H1 (cell line): ENCODE measurements at regions not wholly inside any gene's neighbourhood (a gene's known extent, or its start where the extent isn't known, plus 50 kb on each side); places are given as distances from the start of the nearest gene placed in this dataset.

Experiments used
- CTCF ChIA-PET: fragments of 300-600 bp; sonication (Branson Sonifier 250); formaldehyde crosslinking; loops from one replicate; lab custom pipeline; 2021; ENCODE audit not compliant: partially characterized antibody; lab: Charles Lee
- POLR2A ChIA-PET: fragments of 300-600 bp; sonication (Branson Sonifier 250); formaldehyde crosslinking; loops from one replicate; lab custom pipeline; 2021; ENCODE audit warnings: inconsistent platforms; ENCODE audit not compliant: partially characterized antibody; lab: Charles Lee
- DNase-seq, 2 experiments: peaks; one replicate each; pipeline versions ENCODE4 v3.0.0 to v3.0.0-alpha.2; 2010 to 2022; ENCODE audit warnings: low spot score in 2 of 2, low read depth in 1 of 2, mixed read lengths in 1 of 2
- FAIRE-seq: peaks from 2 replicates; lab custom pipeline; 2011; peaks lifted over from hg19 to GRCh38; lab: Jason Lieb, UNC
- H2AFZ ChIP-seq: 2 replicates; pipeline ENCODE4 v1.8.1; 2012; ENCODE audit warnings: low read length, inconsistent platforms
- H2AK5ac ChIP-seq: 2 replicates; pipeline ENCODE4 v1.6.1; 2013; ENCODE audit warnings: low read depth, low read length
- H2BK120ac ChIP-seq: replicated peaks from 2 replicates; pipeline ENCODE3; 2013; ENCODE audit warnings: low read depth, low read length, inconsistent platforms
- H2BK12ac ChIP-seq: 2 replicates; pipeline ENCODE4 v1.6.1; 2013; ENCODE audit warnings: low read depth, low read length
- H2BK15ac ChIP-seq: 2 replicates; pipeline ENCODE4 v1.6.1; 2013; ENCODE audit warnings: low read length
- H2BK20ac ChIP-seq: 2 replicates; pipeline ENCODE4 v1.6.1; 2013; ENCODE audit warnings: low read length
- H2BK5ac ChIP-seq: 2 replicates; pipeline ENCODE4 v1.6.1; 2013; ENCODE audit warnings: low read depth, low read length
- H3K14ac ChIP-seq: 2 replicates; pipeline ENCODE4 v1.6.1; 2013; ENCODE audit warnings: inconsistent platforms; ENCODE audit not compliant: insufficient read length
- H3K18ac ChIP-seq: 2 replicates; pipeline ENCODE4 v1.6.1; 2013; ENCODE audit warnings: low read length; ENCODE audit errors: extremely low read depth
- H3K23ac ChIP-seq: 2 replicates; pipeline ENCODE4 v1.6.1; 2013; ENCODE audit warnings: inconsistent platforms; ENCODE audit not compliant: insufficient read length
- H3K23me2 ChIP-seq: 2 replicates; pipeline ENCODE4 v1.6.1; 2013; ENCODE audit warnings: low read depth, low read length
- H3K27ac ChIP-seq: 2 replicates; pipeline ENCODE4 v1.6.1; 2011; ENCODE audit warnings: low read depth, low read length, inconsistent platforms
- H3K27me3 ChIP-seq, 4 experiments: replicated peaks in 1 of 4; 1 replicate in 1 of 4; 2 replicates in 3 of 4; pipeline versions ENCODE4 v1.6.1 to v1.8.1; 2011 to 2013; ENCODE audit warnings: low read length in 3 of 4, mild to moderate bottlenecking in 3 of 4, inconsistent platforms in 2 of 4, mixed read lengths in 2 of 4, moderate library complexity in 1 of 4; ENCODE audit not compliant: control insufficient read depth in 3 of 4, insufficient read depth in 3 of 4; ENCODE audit errors: extremely low read depth in 1 of 4
- H3K36me3 ChIP-seq, 4 experiments: 2 replicates each; pipeline versions ENCODE4 v1.6.1 to v1.8.1; 2011 to 2013; ENCODE audit warnings: mild to moderate bottlenecking in 4 of 4, low read length in 3 of 4, moderate library complexity in 2 of 4, control low read depth in 1 of 4, inconsistent platforms in 1 of 4; ENCODE audit not compliant: insufficient read depth in 4 of 4, control insufficient read depth in 2 of 4
- H3K4ac ChIP-seq: replicated peaks from 2 replicates; pipeline ENCODE3; 2013; ENCODE audit warnings: low read length, low read depth, mixed read lengths, inconsistent platforms; ENCODE audit not compliant: insufficient read length
- H3K4me1 ChIP-seq, 4 experiments: replicated peaks in 1 of 4; 1 replicate in 1 of 4; 2 replicates in 3 of 4; pipeline versions ENCODE4 v1.6.1 to v1.8.1; 2011 to 2013; ENCODE audit warnings: low read length in 3 of 4, inconsistent platforms in 2 of 4, mixed read lengths in 1 of 4; ENCODE audit not compliant: insufficient read depth in 4 of 4, control insufficient read depth in 3 of 4
- H3K4me2 ChIP-seq, 2 experiments: 2 replicates each; pipeline versions ENCODE4 v1.6.1 to v1.8.1; 2011 to 2013; ENCODE audit warnings: low read depth in 2 of 2, low read length in 2 of 2, control low read depth in 1 of 2, inconsistent platforms in 1 of 2, mild to moderate bottlenecking in 1 of 2; ENCODE audit not compliant: insufficient read depth in 1 of 2
- H3K4me3 ChIP-seq, 4 experiments: fragments of 200-600, 300-600 bp in 1 of 4; sonication (generic), shearing (Covaris generic), sonication (Bioruptor Twin) in 1 of 4; 2 replicates each; pipeline versions ENCODE4 v1.5.1 to v1.8.1; 2011 to 2016; ENCODE audit warnings: low read length in 4 of 4, low read depth in 3 of 4, control low read depth in 2 of 4, inconsistent platforms in 2 of 4, mild to moderate bottlenecking in 2 of 4, mixed read lengths in 1 of 4, moderate library complexity in 1 of 4; ENCODE audit not compliant: insufficient read depth in 2 of 4; ENCODE audit errors: extremely low read depth in 1 of 4
- H3K56ac ChIP-seq: replicated peaks from 2 replicates; pipeline ENCODE3; 2013; ENCODE audit warnings: low read depth, mild to moderate bottlenecking, mixed read lengths, low read length, inconsistent platforms; ENCODE audit not compliant: insufficient read length
- H3K79me1 ChIP-seq: 2 replicates; pipeline ENCODE4 v1.6.1; 2013; ENCODE audit warnings: low read depth, low read length, control low read depth
- H3K79me2 ChIP-seq, 2 experiments: 2 replicates each; pipeline versions ENCODE4 v1.6.1 to v1.8.1; 2012 to 2013; ENCODE audit warnings: low read length in 2 of 2, mild to moderate bottlenecking in 2 of 2, inconsistent platforms in 1 of 2; ENCODE audit not compliant: insufficient read depth in 2 of 2, control insufficient read depth in 1 of 2
- H3K9ac ChIP-seq, 4 experiments: replicated peaks in 1 of 4; 1 replicate in 1 of 4; 2 replicates in 3 of 4; pipeline versions ENCODE4 v1.6.1 to v1.8.1; 2011 to 2013; ENCODE audit warnings: low read depth in 3 of 4, low read length in 3 of 4, control low read depth in 2 of 4, mild to moderate bottlenecking in 2 of 4, moderate library complexity in 2 of 4, inconsistent platforms in 1 of 4; ENCODE audit errors: extremely low read depth in 1 of 4
- H3K9me3 ChIP-seq, 2 experiments: 2 replicates each; pipeline versions ENCODE4 v1.6.1 to v1.8.1; 2012 to 2013; ENCODE audit warnings: mild to moderate bottlenecking in 2 of 2, moderate library complexity in 2 of 2, control low read depth in 1 of 2, inconsistent platforms in 1 of 2, low read depth in 1 of 2, low read length in 1 of 2, mixed read lengths in 1 of 2; ENCODE audit not compliant: insufficient read depth in 2 of 2
- H4K20me1 ChIP-seq, 2 experiments: replicated peaks in 1 of 2; 2 replicates each; pipeline versions ENCODE3 to v1.8.1; 2011 to 2013; ENCODE audit warnings: inconsistent platforms in 2 of 2, low read length in 2 of 2, mild to moderate bottlenecking in 1 of 2; ENCODE audit not compliant: insufficient read depth in 2 of 2, control insufficient read depth in 1 of 2
- H4K5ac ChIP-seq: 2 replicates; pipeline ENCODE4 v1.6.1; 2013; ENCODE audit warnings: low read length, low read depth, mixed read lengths, inconsistent platforms; ENCODE audit not compliant: insufficient read length
- H4K8ac ChIP-seq: 2 replicates; pipeline ENCODE4 v1.8.0; 2013; ENCODE audit warnings: mild to moderate bottlenecking, moderate library complexity, low read length, inconsistent platforms; ENCODE audit not compliant: insufficient read depth; ENCODE audit errors: extremely low read depth
- H4K91ac ChIP-seq: replicated peaks from 2 replicates; pipeline ENCODE3; 2013; ENCODE audit warnings: low read length, mixed read lengths, inconsistent platforms; ENCODE audit not compliant: insufficient read length
- CHD1 ChIP-seq: IDR thresholded peaks from 2 replicates; pipeline ENCODE4 v1.6.1; 2012; ENCODE audit warnings: low read depth, low read length, improper control_type of control experiment
- EZH2 ChIP-seq: fragments of 200-600 bp; sonication (generic); IDR thresholded peaks from 2 replicates; pipeline ENCODE4 v1.7.1; 2012; ENCODE audit warnings: low read depth, mild to moderate bottlenecking, moderate library complexity, low read length, inconsistent platforms; ENCODE audit not compliant: severe bottlenecking
- GTF2F1 ChIP-seq: IDR thresholded peaks from 2 replicates; pipeline ENCODE4 v1.6.1; 2012; ENCODE audit warnings: low read depth, low read length, improper control_type of control experiment, borderline replicate concordance
- JUN ChIP-seq: IDR thresholded peaks from 2 replicates; pipeline ENCODE4 v1.6.1; 2011; ENCODE audit warnings: low read depth, mild to moderate bottlenecking, improper control_type of control experiment, low read length
- MAFK ChIP-seq: IDR thresholded peaks from 2 replicates; pipeline ENCODE4 v1.6.1; 2012; ENCODE audit warnings: low read depth, mild to moderate bottlenecking, improper control_type of control experiment, low read length
- SAP30 ChIP-seq: fragments of 300-600 bp; sonication (generic); IDR thresholded peaks from 2 replicates; pipeline ENCODE4 v1.7.1; 2012; ENCODE audit warnings: low read length, moderate library complexity, mild to moderate bottlenecking, inconsistent platforms; ENCODE audit not compliant: insufficient read depth, insufficient replicate concordance
- SIN3A ChIP-seq, 2 experiments: IDR thresholded peaks in 1 of 2; conservative IDR thresholded peaks in 1 of 2; 2 replicates each; pipeline ENCODE4 v1.6.1; 2011 to 2012; ENCODE audit warnings: low read length in 2 of 2, improper control_type of control experiment in 1 of 2, low read depth in 1 of 2, mild to moderate bottlenecking in 1 of 2
- SP2 ChIP-seq: IDR thresholded peaks from 2 replicates; pipeline ENCODE4 v1.6.1; 2012; ENCODE audit warnings: mild to moderate bottlenecking, low read length, inconsistent platforms
- SP4 ChIP-seq: IDR thresholded peaks from 2 replicates; pipeline ENCODE4 v1.6.1; 2012; ENCODE audit warnings: low read length, inconsistent platforms
- SRF ChIP-seq: IDR thresholded peaks from 2 replicates; pipeline ENCODE4 v1.6.1; 2011; ENCODE audit warnings: mild to moderate bottlenecking, low read depth, low read length, moderate library complexity
- ZNF274 ChIP-seq: IDR thresholded peaks from 2 replicates; pipeline ENCODE4 v1.7.0; 2012; ENCODE audit warnings: low read length, borderline replicate concordance; ENCODE audit errors: extremely low read depth
- WGBS, 2 experiments: shearing (Covaris generic) in 1 of 2; methylation state at CpG; one replicate each; pipeline versions ENCODE4 v1.1.6 to v1.1.7; 2013 to 2015; ENCODE audit warnings: low lambda C conversion rate in 2 of 2, mixed read lengths in 2 of 2, inconsistent platforms in 1 of 2, low coverage in 1 of 2, missing lambda C conversion rate in 1 of 2; ENCODE audit not compliant: insufficient replicate concordance in 2 of 2, insufficient coverage in 1 of 2, insufficient read length in 1 of 2; ENCODE audit errors: extremely low coverage in 1 of 2, missing lambda C conversion rate in 1 of 2; 5-methylcytosine and 5-hydroxymethylcytosine counted together
- TF ChIP-seq, protein P1 (sequence below): IDR thresholded peaks from 2 replicates; pipeline ENCODE4 v1.6.1; 2012; ENCODE audit warnings: low read length, inconsistent platforms

DNA sequence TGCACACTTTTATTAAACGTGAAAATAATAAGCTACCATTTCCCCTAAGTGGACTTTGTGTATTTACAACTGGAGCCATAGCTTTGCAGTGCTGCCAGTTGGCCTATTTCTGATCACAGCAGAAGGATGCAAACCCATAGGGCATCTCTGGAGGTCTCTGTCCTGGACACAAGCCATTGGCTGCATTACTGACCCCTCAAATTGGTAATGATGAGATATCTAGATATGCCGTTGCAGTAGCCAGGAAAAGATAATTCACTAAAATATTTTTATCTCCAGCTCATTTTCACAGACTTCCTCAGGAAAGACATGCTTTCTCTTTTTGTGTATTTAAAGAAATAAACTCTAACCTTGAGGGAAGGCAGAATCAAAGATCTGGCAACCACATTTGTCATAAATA, 182.5 kb downstream of the TDRD15 start:
- no peak overlapping the region for H3K23ac ChIP-seq

More for the DNA sequence above, 182.5 kb downstream of the TDRD15 start:
- H3K36me3 ChIP-seq, result no peaks in the 10 kb centered on the region
- H2BK20ac ChIP-seq, result no peak overlapping the region
- no peaks in the 10 kb centered on the region for H3K4me1 ChIP-seq
- no peaks in the 10 kb centered on the region for H4K20me1 ChIP-seq
- TF ChIP-seq CHD1, result no peak
- TF ChIP-seq MAFK, result no peak
- TF ChIP-seq SP4, result no peak
- TF ChIP-seq EZH2, result no peak
- TF ChIP-seq SIN3A (conservative IDR thresholded peaks at IDR 0.05 in 1 of 2, IDR thresholded peaks at IDR 0.05 in 1 of 2; ENCODE audit: low read depth in 1 of 2, low read length in 2 of 2), result no peak
- no peak for TF ChIP-seq SAP30
- TF ChIP-seq, protein P1, sequence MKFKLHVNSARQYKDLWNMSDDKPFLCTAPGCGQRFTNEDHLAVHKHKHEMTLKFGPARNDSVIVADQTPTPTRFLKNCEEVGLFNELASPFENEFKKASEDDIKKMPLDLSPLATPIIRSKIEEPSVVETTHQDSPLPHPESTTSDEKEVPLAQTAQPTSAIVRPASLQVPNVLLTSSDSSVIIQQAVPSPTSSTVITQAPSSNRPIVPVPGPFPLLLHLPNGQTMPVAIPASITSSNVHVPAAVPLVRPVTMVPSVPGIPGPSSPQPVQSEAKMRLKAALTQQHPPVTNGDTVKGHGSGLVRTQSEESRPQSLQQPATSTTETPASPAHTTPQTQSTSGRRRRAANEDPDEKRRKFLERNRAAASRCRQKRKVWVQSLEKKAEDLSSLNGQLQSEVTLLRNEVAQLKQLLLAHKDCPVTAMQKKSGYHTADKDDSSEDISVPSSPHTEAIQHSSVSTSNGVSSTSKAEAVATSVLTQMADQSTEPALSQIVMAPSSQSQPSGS, result no peak
- TF ChIP-seq GTF2F1, result no peak
- no peak for TF ChIP-seq SP2
- no peak for TF ChIP-seq SRF
- TF ChIP-seq JUN, result no peak
- TF ChIP-seq ZNF274, result no peak
- TF ChIP-seq, all 59 proteins: peak for 0
- H3K14ac ChIP-seq, result no peak overlapping the region
- no peak overlapping the region for H4K8ac ChIP-seq
- H3K18ac ChIP-seq, result no peak overlapping the region
- H3K27ac ChIP-seq, result no peak overlapping the region
- H2BK120ac ChIP-seq, result no peak overlapping the region
- H2BK12ac ChIP-seq, result no peak overlapping the region
- H3K9me3 ChIP-seq, result no peaks in the 10 kb centered on the region
- no peaks in the 10 kb centered on the region for H3K79me2 ChIP-seq
- H2AK5ac ChIP-seq, result no peak overlapping the region
- no peak overlapping the region for H3K4ac ChIP-seq
- H3K9ac ChIP-seq, result no peak overlapping the region
- H3K23me2 ChIP-seq, result no peaks in the 10 kb centered on the region
- WGBS, 2 experiments, result 85% methylated on average over 2 of the region's 2 CpGs; no CpG with 5 or more reads in 1 of the 2 experiments
- no peak overlapping the region for H4K5ac ChIP-seq
- H3K27me3 ChIP-seq, result no peaks in the 10 kb centered on the region
- H4K91ac ChIP-seq, result no peak overlapping the region
- H3K79me1 ChIP-seq, result no peaks in the 10 kb centered on the region
- no peak overlapping the region for H2AFZ ChIP-seq
- no peak overlapping the region for H3K56ac ChIP-seq
- POLR2A ChIA-PET, result no interaction called here
- no peak overlapping the region for H2BK15ac ChIP-seq
- H3K4me2 ChIP-seq, result no peak overlapping the region
- no peak for FAIRE-seq
- DNase-seq, result no peak
- no peak overlapping the region for H3K4me3 ChIP-seq
- no peak overlapping the region for H2BK5ac ChIP-seq
- CTCF ChIA-PET, result interaction anchor here (0.6 to 3.8 kb wide), 5 partner anchors 10 to 979 kb away, joined by 3 to 33 read pairs (median 4); no protein-coding TSS in a partner anchor
